MM.1S (cell line): ENCODE measurements at regions not wholly inside any gene's neighbourhood (a gene's known extent, or its start where the extent isn't known, plus 50 kb on each side); places are given as distances from the start of the nearest gene placed in this dataset.

Experiments
- EZH2phosphoT487 ChIP-seq: fragments of 300-600 bp; sonication (generic); IDR thresholded peaks from 2 replicates; pipeline ENCODE4 v1.6.1; 2018; ENCODE audit warnings: antibody characterized with exemption, low read length
- TF ChIP-seq, protein P1 (sequence below): fragments of 300-600 bp; sonication (generic); IDR thresholded peaks from 2 replicates; pipeline ENCODE4 v1.5.1; 2016; ENCODE audit warnings: antibody characterized with exemption, low read length, mixed read lengths

DNA sequence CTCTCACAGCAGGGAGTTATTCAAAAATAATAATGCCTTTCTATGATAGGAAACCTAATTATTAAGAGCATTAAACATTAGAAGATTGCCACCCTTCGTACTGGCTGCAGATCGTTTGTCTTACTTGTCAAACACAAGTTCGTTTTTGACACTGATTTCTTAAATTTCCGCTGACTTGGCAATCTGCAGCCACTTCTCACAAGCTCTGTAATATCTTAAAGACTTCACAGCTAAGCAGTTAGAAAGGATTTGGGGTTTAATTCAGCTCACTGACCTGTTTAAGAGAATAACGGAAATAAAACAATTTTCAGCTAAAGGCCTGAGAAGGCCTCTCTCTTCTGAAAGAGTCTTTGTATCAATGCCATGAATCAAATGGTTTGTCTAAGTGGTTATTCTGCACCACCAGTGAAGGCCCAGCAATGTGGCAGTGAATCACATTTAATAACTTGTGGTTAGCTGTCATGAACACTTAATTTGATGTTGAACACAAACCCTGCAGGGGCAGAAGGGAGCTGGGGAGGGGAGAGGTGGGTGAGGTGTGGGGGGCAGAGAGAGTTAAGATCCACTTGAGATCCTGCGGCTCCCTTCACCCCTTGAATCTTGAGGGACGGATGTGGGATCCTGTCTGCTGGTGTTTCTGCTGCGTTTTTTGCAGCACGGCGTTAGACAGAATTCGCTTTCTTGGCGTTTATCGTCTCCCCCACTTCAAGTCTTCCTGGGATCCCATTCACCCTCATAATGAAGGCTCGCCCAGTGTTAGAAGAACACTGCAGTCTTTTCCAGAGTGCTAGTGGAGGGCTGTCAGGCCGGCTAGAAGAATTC lies 145.4 kb upstream of the SATB2 start:
- no peak for TF ChIP-seq EZH2phosphoT487
- TF ChIP-seq, protein P1, sequence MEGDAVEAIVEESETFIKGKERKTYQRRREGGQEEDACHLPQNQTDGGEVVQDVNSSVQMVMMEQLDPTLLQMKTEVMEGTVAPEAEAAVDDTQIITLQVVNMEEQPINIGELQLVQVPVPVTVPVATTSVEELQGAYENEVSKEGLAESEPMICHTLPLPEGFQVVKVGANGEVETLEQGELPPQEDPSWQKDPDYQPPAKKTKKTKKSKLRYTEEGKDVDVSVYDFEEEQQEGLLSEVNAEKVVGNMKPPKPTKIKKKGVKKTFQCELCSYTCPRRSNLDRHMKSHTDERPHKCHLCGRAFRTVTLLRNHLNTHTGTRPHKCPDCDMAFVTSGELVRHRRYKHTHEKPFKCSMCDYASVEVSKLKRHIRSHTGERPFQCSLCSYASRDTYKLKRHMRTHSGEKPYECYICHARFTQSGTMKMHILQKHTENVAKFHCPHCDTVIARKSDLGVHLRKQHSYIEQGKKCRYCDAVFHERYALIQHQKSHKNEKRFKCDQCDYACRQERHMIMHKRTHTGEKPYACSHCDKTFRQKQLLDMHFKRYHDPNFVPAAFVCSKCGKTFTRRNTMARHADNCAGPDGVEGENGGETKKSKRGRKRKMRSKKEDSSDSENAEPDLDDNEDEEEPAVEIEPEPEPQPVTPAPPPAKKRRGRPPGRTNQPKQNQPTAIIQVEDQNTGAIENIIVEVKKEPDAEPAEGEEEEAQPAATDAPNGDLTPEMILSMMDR = no peak
